ENCODE measurements at regions not wholly inside any gene's neighbourhood (a gene's known extent, or its start where the extent isn't known, plus 50 kb on each side); places are given as distances from the start of the nearest gene placed in this dataset.

GRCh38 chr13:24012648-24013047 lies 115.3 kb upstream of the C1QTNF9B start:
- intact Hi-C loops (cut with DNase I): no loop called here
- H3K9me3 ChIP-seq: no peaks in the 10 kb centered on the region
- no peak overlapping the region for H3K4me3 ChIP-seq
- DNase-seq: no peak
- H3K4me1 ChIP-seq: no peaks in the 10 kb centered on the region
- no peaks in the 10 kb centered on the region for H3K36me3 ChIP-seq
- TF ChIP-seq CTCF (IDR thresholded peaks at IDR 0.05): no peak
- H3K27me3 ChIP-seq: no peaks in the 10 kb centered on the region
- H3K27ac ChIP-seq: no peak overlapping the region
- peak; percentile 12 for ATAC-seq

GRCh38 chr13:24013189-24013588 lies 115.9 kb upstream of the C1QTNF9B start:
- no peaks in the 10 kb centered on the region for H3K9me3 ChIP-seq
- intact Hi-C loops (cut with DNase I): no loop called here
- no peak overlapping the region for H3K4me3 ChIP-seq

GRCh38 chr13:24016046-24016445 lies 118.7 kb upstream of the C1QTNF9B start:
- ATAC-seq: no peak
- DNase-seq: no peak
- H3K27ac ChIP-seq: no peak overlapping the region
- no peaks in the 10 kb centered on the region for H3K36me3 ChIP-seq
- no peaks in the 10 kb centered on the region for H3K9me3 ChIP-seq
- peaks cover 3% of the 10 kb centered on the region for H3K4me1 ChIP-seq
- no peaks in the 10 kb centered on the region for H3K27me3 ChIP-seq
- H3K4me3 ChIP-seq: no peak overlapping the region
- intact Hi-C loops (cut with DNase I): loop anchor here (5.0 kb wide), 1 partner anchor 201 kb away; no protein-coding TSS in a partner anchor
- TF ChIP-seq CTCF (IDR thresholded peaks at IDR 0.05): no peak

More at GRCh38 chr13:24013189-24013588, 115.9 kb upstream of the C1QTNF9B start:
- DNase-seq (no peak), ATAC-seq (no peak)
- no peaks in the 10 kb centered on the region for H3K36me3 ChIP-seq
- no peaks in the 10 kb centered on the region for H3K27me3 ChIP-seq
- no peaks in the 10 kb centered on the region for H3K4me1 ChIP-seq
- no peak for TF ChIP-seq CTCF (IDR thresholded peaks at IDR 0.05)
- H3K27ac ChIP-seq: no peak overlapping the region

- no peaks in the 10 kb centered on the region for H3K27me3 ChIP-seq
- no peak overlapping the region for H3K4me3 ChIP-seq
- intact Hi-C loops (cut with DNase I): no loop called here
- H3K4me1 ChIP-seq: peaks cover 3% of the 10 kb centered on the region
- DNase-seq (no peak), ATAC-seq (no peak)
- no peaks in the 10 kb centered on the region for H3K9me3 ChIP-seq
- H3K27ac ChIP-seq: no peak overlapping the region
- no peak for TF ChIP-seq CTCF (IDR thresholded peaks at IDR 0.05)
- H3K36me3 ChIP-seq: no peaks in the 10 kb centered on the region
These were observed 125.3 kb upstream of the C1QTNF9B start for GRCh38 chr13:24022568-24022967.

- intact Hi-C loops (cut with DNase I): no loop called here
These were observed 125.8 kb upstream of the C1QTNF9B start for GRCh38 chr13:24023073-24023472.

More at GRCh38 chr13:24023073-24023472, 125.8 kb upstream of the C1QTNF9B start:
- no peak for TF ChIP-seq CTCF (IDR thresholded peaks at IDR 0.05)
- Histone ChIP-seq H3K36me3 (no peaks in the 10 kb centered on the region), H3K27me3 (no peaks in the 10 kb centered on the region), H3K9me3 (no peaks in the 10 kb centered on the region), H3K27ac (no peak overlapping the region), H3K4me1 (peaks cover 3% of the 10 kb centered on the region), H3K4me3 (no peak overlapping the region)
- DNase-seq (no peak), ATAC-seq (no peak)

All from upper lobe of right lung (tissue), 1 donor.